ENCODE measurements at regions not wholly inside any gene's neighbourhood (a gene's known extent, or its start where the extent isn't known, plus 50 kb on each side); places are given as distances from the start of the nearest gene placed in this dataset.
"Not testable (repeated sequence)": the region's sequence is repeated elsewhere in the genome, so short reads cannot be mapped to it uniquely, and the experiment has no call there.

DNA sequence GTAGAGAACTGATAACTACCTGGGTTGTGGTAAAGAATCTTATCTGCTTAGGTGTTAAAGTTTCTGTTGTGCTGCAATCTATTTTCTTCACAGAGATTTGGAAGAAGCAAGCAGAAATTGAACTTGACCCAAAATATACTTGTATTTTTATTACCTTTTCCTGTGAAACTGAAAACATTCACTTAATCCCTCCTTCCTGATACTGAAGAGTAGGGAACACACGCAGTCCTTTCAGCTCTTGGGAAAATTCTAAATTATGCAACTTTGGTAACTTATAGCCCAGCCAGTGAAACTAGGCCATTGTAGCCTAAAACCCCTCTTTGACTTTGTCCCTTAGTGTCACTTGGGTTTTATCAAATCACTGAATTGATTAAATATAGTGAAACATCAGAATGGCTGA is 128.4 kb upstream of the MEIS1 start:
- no peak for DNase-seq

DNA sequence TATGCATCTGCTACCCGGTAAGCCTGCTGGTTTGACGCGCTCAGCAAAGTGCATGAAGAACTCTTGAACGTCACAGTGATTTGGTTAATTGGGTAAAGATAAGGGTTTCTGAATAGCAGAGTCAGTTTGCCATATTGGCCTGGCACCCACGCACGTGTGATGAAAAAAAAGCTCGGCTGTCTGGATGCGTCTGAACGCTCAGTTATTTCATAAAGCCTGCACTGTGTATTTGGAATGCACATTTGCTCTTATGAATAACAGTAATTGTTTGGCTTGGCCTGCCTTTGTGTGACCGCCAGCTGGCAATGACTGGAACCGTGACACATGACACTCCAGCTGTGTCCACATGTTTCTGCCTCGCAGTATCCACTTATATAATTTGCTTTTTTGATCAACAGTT is 129.2 kb upstream of the MEIS1 start:
- no peak for DNase-seq

GRCh38 chr2:66303471-66303870 is 131.5 kb upstream of the MEIS1 start:
- DNase-seq: no peak

- DNase-seq: no peak
Observed at GRCh38 chr2:66301767-66302140, 133.2 kb upstream of the MEIS1 start.

GRCh38 chr2:66301022-66301766 is 133.7 kb upstream of the MEIS1 start:
- DNase-seq: no peak

DNA sequence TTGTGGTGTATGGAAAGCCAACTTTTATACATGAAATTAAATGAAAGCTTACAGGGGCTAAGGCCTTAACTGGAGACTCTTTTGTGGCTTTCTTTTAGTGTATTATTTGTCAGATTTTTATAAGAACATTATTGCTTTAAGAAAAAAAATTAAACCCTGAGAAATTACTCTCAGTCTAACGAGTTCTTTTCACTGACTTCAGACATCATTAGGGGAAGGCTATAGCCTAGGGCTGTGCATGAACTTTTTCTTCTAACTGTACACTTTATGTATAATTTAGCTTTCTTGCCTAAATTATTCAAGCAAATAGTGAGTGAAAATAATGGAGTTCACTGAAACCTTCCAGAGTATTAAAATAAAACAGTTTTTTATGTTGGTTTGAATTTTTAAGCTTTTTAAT is 151.1 kb upstream of the MEIS1 start:
- DNase-seq: no peak

DNA sequence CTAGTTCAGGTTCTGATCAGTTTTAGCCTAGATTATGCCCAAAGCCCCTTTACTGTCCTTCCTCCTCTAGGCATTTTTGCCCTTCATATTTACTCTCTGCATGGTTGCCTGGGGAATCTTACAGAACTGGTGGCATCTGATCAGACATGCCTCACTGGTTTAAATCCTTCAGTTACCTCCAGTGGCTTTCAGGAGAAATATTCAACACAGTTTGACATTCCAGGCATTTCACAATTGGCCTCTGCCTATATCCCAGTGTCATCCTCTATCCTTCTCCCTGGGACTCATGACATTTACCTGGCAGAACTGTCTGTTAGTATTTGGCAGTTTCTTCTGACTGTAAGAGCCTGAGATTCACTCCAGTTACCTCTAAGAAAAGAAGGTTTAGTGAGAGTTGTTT is 152.9 kb upstream of the MEIS1 start:
- no peak for DNase-seq

DNA sequence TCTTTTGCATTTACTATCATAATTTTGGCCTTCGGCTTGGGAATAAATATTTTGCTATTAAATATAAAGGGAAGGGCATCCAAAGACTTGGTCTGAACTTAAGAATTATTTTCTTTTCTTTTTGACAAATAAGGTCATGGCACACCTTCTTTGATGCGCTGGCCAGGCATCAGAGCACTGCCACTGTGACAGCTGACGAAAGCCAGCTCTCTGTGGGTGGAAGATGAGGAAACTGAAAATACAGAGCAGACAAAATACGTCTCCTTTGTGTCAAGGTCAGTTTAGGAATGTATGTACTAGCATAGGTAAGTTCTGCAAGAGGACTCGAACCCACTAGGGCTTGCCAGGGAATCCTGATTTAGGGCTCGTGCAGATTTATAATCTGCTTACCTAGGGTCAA is 155.9 kb upstream of the MEIS1 start:
- no peak for DNase-seq

GRCh38 chr2:66275984-66276383 is 158.9 kb upstream of the MEIS1 start:
- no peak for DNase-seq

- DNase-seq: no peak
Observed at GRCh38 chr2:66273933-66274490, 160.9 kb upstream of the MEIS1 start.

DNA sequence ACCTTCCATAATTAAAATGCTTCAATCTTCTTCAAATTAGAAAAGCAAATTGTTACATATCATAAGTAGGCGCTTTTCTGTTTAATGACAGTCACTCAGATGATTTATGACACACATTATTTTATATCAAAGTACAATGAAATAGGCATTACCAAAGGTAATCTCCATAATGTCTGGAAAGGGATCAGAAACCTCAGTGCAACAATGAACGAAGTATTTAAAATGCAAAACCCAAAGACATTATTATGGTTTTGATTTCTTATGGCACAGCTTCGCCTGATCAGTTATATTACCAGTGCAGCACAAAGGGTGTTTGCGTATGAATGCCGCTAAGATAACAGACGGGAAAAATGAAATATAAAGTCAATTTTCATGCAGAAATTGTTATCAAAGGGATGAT is 162.2 kb upstream of the MEIS1 start:
- DNase-seq: no peak

DNA sequence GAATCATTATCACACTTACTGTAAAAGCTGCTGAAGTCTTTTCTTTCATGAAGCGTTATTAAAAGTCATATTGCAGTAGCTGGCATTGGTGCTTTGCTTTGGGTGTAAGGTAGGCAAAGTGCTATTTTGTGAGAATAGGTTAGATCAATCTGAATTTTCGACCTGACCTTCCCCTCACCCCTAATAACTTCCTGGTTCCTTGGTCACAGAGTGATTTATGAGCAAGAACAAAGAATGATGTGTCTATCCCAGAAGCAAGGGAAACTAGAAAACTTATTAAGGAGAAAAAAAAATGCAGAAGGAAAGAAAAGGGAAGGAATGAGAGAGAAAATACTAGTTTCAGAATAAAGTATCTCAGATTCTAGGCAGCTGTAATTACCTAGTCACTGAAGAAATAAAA is 163.1 kb upstream of the MEIS1 start:
- DNase-seq: no peak

DNA sequence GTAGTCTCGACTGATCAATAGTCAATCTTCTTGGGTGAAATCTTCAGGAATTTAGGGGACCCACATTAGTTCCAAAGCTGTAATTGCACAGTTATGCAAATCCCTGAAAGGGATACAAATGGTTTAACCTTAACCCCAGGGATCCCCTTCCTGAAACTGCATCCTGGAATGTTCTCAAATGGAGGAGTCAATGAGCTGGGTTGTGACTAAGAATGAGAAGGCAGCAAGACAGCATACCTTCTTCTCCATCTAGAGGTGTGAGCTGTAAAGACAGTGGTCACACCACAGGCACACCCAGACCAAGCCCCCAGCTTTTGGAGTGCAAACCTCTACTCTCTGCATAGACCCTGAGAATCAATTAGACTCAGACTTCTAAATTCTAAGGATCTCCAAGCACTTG is 164.7 kb upstream of the MEIS1 start:
- DNase-seq: no peak

GRCh38 chr2:66269166-66269565 is 165.8 kb upstream of the MEIS1 start:
- no peak for DNase-seq

DNA sequence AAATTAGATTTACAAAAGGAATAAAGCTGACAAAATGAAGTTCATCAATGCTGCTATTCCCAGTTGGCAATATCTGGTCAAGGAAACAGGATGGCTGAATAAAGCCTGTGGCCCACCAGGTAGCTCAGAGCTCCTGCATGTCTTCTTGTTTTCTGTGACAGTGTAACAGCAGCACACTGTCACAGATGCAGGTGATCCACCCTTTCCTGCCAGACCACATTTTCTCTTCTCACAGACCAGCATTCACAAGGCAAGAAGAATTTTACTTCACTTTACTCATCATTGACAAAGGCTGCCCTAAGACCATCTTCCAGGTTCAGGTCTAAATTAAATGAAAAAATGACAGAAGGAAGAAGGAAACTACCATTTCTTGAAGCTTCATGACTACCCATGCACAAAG is 166.2 kb upstream of the MEIS1 start:
- DNase-seq: no peak

- no peak for DNase-seq
Observed at GRCh38 chr2:66264354-66264753, 170.6 kb upstream of the MEIS1 start.

GRCh38 chr2:66255867-66256266 is 179.1 kb upstream of the MEIS1 start:
- DNase-seq: no peak

- no peak for DNase-seq
Observed at GRCh38 chr2:66255136-66255535, 179.8 kb upstream of the MEIS1 start.

DNA sequence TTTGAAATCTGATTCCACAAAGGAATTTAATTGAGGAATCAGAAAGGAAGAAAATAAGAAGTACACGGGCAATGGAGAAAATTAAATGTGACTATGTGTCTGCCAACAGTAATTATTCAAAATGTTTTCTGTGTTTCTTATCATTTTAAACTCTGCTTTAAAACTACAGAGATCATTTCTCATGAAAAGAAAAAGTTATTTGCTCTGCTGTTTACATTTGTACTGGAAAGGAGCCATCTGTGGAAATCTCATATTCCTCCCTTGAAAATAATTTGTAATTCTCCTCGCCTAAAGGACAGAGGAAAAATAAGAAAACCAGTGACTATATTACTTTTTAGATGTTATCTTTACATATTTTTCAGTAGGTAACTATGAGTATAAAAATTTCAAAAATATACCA is 181.9 kb upstream of the MEIS1 start:
- no peak for DNase-seq

GRCh38 chr2:66252109-66252508 is 182.8 kb upstream of the MEIS1 start:
- DNase-seq: no peak

GRCh38 chr2:66251573-66251972 is 183.4 kb upstream of the MEIS1 start:
- DNase-seq: no peak

GRCh38 chr2:66249089-66249488 is 185.8 kb upstream of the MEIS1 start:
- DNase-seq: not testable (repeated sequence)

DNA sequence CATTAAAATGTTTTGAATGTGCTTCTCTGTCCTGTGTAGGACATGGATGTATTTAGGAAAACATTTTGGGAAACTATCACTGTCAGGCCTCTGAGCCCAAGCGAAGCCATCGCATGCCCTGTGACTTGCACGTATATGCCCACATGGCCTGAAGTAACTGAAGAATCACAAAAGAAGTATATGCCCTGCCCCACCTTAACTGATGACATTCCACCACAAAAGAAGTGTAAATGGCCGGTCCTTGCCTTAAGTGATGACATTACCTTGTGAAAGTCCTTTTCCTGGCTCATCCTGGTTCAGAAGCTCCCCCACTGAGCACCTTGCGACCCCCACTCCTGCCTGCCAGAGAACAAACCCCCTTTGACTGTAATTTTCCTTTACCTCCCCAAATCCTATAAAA is 191.1 kb upstream of the MEIS1 start:
- DNase-seq: not testable (repeated sequence)

- DNase-seq: not testable (repeated sequence)
Observed at GRCh38 chr2:66242888-66243287, 192.0 kb upstream of the MEIS1 start.

DNA sequence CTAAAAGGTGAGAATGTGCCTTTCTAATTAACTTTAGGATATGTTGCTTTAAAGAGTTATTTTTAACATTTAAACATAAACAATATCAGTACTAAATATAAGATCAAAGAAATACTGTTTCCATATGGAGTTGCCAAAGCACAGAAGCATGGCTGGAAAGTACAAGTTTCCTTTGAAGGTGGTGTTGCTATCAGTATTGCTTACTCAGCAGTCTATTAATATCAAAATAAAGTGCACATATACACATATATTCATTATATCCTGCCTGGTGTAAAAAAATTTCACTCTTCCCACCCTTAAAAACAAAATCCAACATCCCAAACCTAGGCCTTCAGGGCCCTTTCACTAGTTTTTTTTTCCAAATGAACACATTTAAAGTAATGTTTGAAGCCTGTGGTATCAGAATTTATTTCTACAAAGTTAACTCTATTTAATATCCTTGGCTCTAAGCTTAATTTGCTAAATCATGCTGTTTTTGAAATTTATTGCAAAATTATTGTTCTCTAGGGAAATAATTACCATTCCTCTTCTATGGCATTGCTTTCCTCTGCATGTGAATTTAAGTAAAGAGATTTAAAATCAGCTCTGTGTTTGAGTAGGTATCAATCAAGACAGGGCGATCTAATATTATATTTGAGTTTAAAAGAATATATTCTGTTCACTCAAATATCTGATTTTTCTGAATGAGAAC is 192.7 kb upstream of the MEIS1 start:
- DNase-seq: no peak
